Vagina (tissue), 2 donors: ENCODE measurements at regions not wholly inside any gene's neighbourhood (a gene's known extent, or its start where the extent isn't known, plus 50 kb on each side); places are given as distances from the start of the nearest gene placed in this dataset.

Source experiments
- CTCF ChIP-seq, 3 experiments: fragments of 450-650 bp in 2 of 3; fragments of 200-600 bp in 1 of 3; sonication (generic) in 1 of 3; IDR thresholded peaks; one replicate each; pipeline ENCODE4 v1.5.1; 2017 to 2019; ENCODE audit warnings: antibody characterized with exemption in 3 of 3, mild to moderate bottlenecking in 2 of 3, moderate library complexity in 2 of 3
- POLR2A ChIP-seq, 2 donors: fragments of 450-650 bp; IDR thresholded peaks; one replicate each; pipeline ENCODE4 v1.6.1; 2017; ENCODE audit warnings: antibody characterized with exemption in 2 of 2, mild to moderate bottlenecking in 2 of 2, moderate library complexity in 2 of 2

DNA sequence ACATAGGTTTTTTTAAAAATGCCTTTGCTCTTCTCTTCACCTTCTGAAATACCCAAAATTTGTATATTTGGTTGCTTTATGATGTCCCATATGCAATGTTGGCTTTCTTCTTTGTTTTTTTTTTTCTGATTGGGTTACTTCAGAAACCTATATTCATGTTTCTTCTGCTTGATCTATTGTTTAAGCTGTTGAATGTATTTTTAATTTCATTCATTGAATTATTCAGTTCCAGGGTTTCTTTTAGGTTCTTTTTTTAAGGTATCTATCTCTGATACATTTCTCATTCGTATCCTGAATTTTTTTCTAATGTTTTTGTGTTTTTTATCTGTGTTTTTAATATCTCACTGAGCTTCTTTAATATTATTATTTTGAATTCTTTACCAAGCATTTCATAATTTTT lies 221.0 kb upstream of the MTPN start:
- TF ChIP-seq CTCF (IDR thresholded peaks at IDR 0.05) (no peak), POLR2A (IDR thresholded peaks at IDR 0.05) (no peak)
